ENCODE measurements at regions not wholly inside any gene's neighbourhood (a gene's known extent, or its start where the extent isn't known, plus 50 kb on each side); places are given as distances from the start of the nearest gene placed in this dataset.

DNA sequence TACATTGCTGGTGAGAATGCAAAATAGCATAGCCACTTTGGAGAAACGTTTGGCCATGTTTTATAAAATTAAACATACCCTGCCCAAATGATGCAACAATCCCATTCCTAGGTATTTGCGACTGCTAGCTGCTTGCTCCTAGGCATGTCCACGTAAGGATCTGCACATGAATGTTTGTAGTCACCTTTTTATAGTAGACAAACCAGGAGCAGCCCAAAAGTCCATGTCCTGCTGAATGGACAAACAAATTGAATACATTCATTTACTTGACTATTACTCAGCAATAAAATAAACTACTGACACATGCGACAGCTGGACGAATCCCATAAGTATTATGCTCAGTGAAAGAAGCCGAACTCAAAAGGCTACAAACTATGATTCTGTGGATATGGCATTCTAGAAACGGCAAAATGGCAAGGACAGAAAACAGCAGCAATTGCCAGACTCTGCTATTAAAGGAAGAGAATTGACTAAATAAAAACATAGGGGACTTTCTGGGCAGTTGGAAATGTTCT is 161.9 kb upstream of the GALNT2 start:
- no peak for DNase-seq (ENCODE audit: low read depth in 1 of 2, low spot score in 1 of 2)
- Histone ChIP-seq H3K27me3 (ENCODE audit: insufficient read depth, poor library complexity, severe bottlenecking) (no peaks in the 10 kb centered on the region), H3K27ac (replicated peaks) (no peak overlapping the region), H3K4me3 (replicated peaks; ENCODE audit: insufficient read depth, low read length) (no peak overlapping the region)
- TF ChIP-seq, protein P1, sequence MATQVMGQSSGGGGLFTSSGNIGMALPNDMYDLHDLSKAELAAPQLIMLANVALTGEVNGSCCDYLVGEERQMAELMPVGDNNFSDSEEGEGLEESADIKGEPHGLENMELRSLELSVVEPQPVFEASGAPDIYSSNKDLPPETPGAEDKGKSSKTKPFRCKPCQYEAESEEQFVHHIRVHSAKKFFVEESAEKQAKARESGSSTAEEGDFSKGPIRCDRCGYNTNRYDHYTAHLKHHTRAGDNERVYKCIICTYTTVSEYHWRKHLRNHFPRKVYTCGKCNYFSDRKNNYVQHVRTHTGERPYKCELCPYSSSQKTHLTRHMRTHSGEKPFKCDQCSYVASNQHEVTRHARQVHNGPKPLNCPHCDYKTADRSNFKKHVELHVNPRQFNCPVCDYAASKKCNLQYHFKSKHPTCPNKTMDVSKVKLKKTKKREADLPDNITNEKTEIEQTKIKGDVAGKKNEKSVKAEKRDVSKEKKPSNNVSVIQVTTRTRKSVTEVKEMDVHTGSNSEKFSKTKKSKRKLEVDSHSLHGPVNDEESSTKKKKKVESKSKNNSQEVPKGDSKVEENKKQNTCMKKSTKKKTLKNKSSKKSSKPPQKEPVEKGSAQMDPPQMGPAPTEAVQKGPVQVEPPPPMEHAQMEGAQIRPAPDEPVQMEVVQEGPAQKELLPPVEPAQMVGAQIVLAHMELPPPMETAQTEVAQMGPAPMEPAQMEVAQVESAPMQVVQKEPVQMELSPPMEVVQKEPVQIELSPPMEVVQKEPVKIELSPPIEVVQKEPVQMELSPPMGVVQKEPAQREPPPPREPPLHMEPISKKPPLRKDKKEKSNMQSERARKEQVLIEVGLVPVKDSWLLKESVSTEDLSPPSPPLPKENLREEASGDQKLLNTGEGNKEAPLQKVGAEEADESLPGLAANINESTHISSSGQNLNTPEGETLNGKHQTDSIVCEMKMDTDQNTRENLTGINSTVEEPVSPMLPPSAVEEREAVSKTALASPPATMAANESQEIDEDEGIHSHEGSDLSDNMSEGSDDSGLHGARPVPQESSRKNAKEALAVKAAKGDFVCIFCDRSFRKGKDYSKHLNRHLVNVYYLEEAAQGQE (IDR thresholded peaks at IDR 0.05; ENCODE audit: insufficient replicate concordance, low read depth), result no peak

DNA sequence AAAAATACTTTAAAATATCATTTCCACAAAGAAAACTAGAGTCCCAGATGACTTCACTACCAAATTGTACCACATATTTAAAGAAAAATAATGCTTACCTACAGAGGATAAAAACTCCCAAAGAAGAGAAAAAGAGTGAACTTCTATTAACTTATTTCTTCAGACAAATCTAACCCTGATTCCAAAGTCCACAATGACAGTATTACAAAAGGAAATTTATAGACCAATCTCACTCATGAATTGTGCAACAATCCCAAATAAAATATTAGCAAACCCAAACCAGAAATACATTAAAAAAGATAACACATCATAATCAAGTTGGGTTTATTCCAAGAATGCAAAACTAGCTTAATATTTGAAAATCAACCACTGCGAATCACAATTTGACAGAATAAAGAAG is 161.4 kb upstream of the GALNT2 start:
- no peak overlapping the region for H3K27ac ChIP-seq (replicated peaks)
- no peaks in the 10 kb centered on the region for H3K27me3 ChIP-seq (ENCODE audit: insufficient read depth, poor library complexity, severe bottlenecking)
- H3K4me3 ChIP-seq (replicated peaks; ENCODE audit: insufficient read depth, low read length), result no peak overlapping the region
- no peak for DNase-seq (ENCODE audit: low read depth in 1 of 2, low spot score in 1 of 2)
- TF ChIP-seq, protein P1 (IDR thresholded peaks at IDR 0.05; ENCODE audit: insufficient replicate concordance, low read depth), result no peak
- TF ChIP-seq, protein P2, sequence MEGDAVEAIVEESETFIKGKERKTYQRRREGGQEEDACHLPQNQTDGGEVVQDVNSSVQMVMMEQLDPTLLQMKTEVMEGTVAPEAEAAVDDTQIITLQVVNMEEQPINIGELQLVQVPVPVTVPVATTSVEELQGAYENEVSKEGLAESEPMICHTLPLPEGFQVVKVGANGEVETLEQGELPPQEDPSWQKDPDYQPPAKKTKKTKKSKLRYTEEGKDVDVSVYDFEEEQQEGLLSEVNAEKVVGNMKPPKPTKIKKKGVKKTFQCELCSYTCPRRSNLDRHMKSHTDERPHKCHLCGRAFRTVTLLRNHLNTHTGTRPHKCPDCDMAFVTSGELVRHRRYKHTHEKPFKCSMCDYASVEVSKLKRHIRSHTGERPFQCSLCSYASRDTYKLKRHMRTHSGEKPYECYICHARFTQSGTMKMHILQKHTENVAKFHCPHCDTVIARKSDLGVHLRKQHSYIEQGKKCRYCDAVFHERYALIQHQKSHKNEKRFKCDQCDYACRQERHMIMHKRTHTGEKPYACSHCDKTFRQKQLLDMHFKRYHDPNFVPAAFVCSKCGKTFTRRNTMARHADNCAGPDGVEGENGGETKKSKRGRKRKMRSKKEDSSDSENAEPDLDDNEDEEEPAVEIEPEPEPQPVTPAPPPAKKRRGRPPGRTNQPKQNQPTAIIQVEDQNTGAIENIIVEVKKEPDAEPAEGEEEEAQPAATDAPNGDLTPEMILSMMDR (IDR thresholded peaks at IDR 0.05; ENCODE audit: insufficient read depth, low read length), result no peak
- TF ChIP-seq GABPA (IDR thresholded peaks at IDR 0.05; ENCODE audit: low read depth) (no peak), POLR2AphosphoS5 (IDR thresholded peaks at IDR 0.05; ENCODE audit: low read depth) (no peak), SPI1 (IDR thresholded peaks at IDR 0.05; ENCODE audit: borderline replicate concordance, low read depth) (no peak)

DNA sequence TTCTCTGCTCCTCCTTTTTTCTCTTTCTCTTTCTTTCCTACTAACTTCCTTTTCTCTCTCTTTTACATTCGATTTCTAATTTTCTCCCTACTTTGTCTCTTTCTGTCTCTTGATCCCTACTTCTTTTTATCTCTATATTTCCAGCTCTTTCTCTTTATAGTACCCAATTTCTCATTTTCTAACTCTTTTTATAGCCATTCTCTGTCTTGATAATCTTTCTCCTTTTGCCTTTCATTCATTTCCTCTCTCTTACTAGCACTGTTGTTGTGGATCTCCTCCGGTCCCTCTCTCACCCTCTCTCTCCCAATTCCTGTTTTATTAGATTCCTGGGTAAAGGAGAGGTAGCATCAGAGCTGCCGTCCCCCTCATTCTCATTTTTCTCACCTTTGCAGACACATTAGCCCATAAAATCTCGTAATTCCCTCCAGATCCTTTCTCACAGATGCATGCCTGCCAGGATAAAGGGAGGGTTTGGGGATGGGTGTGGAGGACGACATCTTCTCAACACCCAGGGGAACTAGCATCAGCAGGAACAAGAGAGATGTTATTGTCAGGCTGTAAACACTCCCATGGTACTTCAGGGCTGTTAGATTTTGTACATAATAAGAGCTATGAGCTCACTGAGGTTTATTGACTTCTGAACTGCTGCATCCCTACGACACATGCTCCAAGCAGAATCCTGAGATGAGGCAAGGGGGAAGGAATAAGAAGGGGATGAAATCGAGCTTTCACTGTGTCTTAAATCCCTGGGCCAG is 159.0 kb upstream of the GALNT2 start:
- DNase-seq (ENCODE audit: low read depth in 1 of 2, low spot score in 1 of 2), result no peak
- Histone ChIP-seq H3K27ac (replicated peaks) (no peak overlapping the region), H3K27me3 (ENCODE audit: insufficient read depth, poor library complexity, severe bottlenecking) (no peaks in the 10 kb centered on the region), H3K4me3 (replicated peaks; ENCODE audit: insufficient read depth, low read length) (no peak overlapping the region)
- TF ChIP-seq, protein P2 (IDR thresholded peaks at IDR 0.05; ENCODE audit: insufficient read depth, low read length), result no peak
- TF ChIP-seq, protein P1 (IDR thresholded peaks at IDR 0.05; ENCODE audit: insufficient replicate concordance, low read depth), result no peak
- TF ChIP-seq POLR2AphosphoS5 (IDR thresholded peaks at IDR 0.05; ENCODE audit: low read depth) (no peak), SPI1 (IDR thresholded peaks at IDR 0.05; ENCODE audit: borderline replicate concordance, low read depth) (no peak), GABPA (IDR thresholded peaks at IDR 0.05; ENCODE audit: low read depth) (no peak)

Data from HL-60 (cell line).